ENCODE measurements at regions not wholly inside any gene's neighbourhood (a gene's known extent, or its start where the extent isn't known, plus 50 kb on each side); places are given as distances from the start of the nearest gene placed in this dataset.
A peak's percentile ranks its signal among the peaks of the same experiment; 100 is the strongest.

DNA sequence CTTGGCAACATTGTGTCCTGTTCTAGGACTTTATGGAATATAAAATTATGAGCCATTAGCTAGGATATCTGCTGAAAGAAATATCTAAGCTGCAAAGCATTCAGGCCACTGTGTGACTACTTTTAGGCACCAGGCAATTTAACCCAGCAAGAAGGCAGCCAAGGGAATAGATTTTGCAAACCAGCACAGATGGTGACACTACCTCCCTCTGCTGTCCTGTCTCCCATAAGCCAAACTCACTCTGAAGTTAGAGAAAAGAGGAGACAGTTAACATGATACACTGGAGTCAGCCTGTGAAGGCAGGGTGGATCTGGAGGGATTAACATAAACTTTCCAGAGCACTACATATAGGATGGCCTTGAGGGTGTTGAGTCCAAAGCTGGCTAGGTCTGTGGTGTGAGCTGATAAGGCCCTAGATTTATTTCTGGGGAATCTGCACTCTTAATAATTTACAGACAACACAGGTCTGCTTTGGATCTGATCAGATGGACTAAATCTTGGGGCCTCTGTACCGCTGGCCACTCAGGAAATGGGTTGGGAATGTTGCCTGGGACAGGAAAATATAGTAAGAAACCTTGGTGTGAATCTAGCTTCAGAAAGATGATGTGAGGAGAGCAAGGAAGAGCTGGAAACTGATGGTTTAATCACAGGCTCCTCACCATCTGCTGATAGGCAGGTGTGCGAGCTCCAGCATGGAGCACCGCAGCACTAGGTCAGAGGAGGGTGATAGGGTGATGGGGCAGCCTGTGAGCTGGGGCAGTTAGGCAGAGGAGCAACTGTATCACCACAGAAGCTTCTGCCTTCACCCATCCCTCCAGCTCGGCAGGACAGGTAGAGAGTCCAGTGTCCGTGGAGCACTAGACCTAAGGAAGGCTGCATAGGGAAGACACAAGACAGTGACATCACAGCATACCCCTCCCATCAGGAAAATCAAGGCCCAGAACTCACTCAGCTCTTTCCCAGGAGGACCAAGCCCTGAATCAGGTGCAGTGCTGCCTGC is 229.9 kb upstream of the PRSS1 start:
- Histone ChIP-seq H4K20me1 (ENCODE audit: insufficient read depth) (no peaks in the 10 kb centered on the region), H2AFZ (ENCODE audit: low read depth, low read length, poor library complexity, severe bottlenecking) (no peak overlapping the region), H3K9me2 (ENCODE audit: insufficient read depth) (no peaks in the 10 kb centered on the region), H3K27ac (ENCODE audit: low read depth, low read length) (no peak overlapping the region), H3K4me1 (ENCODE audit: control insufficient read depth in 1 of 2, insufficient read depth in 2 of 2, low read length in 2 of 2) (peaks cover 0 to 8% of the 10 kb centered on the region in 2 experiments; a peak in 2 of 4 replicates), H3K79me2 (ENCODE audit: insufficient read depth, low read length) (no peaks in the 10 kb centered on the region), H3K4me2 (ENCODE audit: low read length) (no peak overlapping the region), H3K36me3 (ENCODE audit: control insufficient read depth in 1 of 2, insufficient read depth in 2 of 2, low read length in 2 of 2) (no peaks in the 10 kb centered on the region), H3K9me3 (ENCODE audit: control insufficient read depth in 1 of 2, insufficient read depth in 1 of 2, low read depth in 1 of 2, low read length in 2 of 2) (no peaks in the 10 kb centered on the region), H3K9ac (ENCODE audit: low read length) (no peak overlapping the region), H3K4me3 (replicated peaks in 1 of 2; ENCODE audit: low read depth in 1 of 2, low read length in 2 of 2) (no peak overlapping the region), H3K27me3 (ENCODE audit: insufficient read depth, low read length) (no peaks in the 10 kb centered on the region)
- no peak for ATAC-seq
- BruUV-seq (replicated peaks) = no TSS peak
- RAD21 ChIA-PET (ENCODE audit: low non-redundant PET in 1 of 2, low total read pairs in 2 of 2, uncharacterized antibody in 2 of 2, unreplicated experiment in 2 of 2) = no interaction called here
- intact Hi-C loops (cut with micrococcal nuclease) = loop anchor here (5.0 kb wide), 1 partner anchor 263 kb away; no protein-coding TSS in a partner anchor
- TF ChIP-seq, protein P1, sequence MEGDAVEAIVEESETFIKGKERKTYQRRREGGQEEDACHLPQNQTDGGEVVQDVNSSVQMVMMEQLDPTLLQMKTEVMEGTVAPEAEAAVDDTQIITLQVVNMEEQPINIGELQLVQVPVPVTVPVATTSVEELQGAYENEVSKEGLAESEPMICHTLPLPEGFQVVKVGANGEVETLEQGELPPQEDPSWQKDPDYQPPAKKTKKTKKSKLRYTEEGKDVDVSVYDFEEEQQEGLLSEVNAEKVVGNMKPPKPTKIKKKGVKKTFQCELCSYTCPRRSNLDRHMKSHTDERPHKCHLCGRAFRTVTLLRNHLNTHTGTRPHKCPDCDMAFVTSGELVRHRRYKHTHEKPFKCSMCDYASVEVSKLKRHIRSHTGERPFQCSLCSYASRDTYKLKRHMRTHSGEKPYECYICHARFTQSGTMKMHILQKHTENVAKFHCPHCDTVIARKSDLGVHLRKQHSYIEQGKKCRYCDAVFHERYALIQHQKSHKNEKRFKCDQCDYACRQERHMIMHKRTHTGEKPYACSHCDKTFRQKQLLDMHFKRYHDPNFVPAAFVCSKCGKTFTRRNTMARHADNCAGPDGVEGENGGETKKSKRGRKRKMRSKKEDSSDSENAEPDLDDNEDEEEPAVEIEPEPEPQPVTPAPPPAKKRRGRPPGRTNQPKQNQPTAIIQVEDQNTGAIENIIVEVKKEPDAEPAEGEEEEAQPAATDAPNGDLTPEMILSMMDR (IDR thresholded peaks at IDR 0.05 in 2 of 3, conservative IDR thresholded peaks at IDR 0.05 in 1 of 3; ENCODE audit: borderline replicate concordance in 1 of 3, insufficient read depth in 1 of 3, low read depth in 2 of 3, low read length in 2 of 3) = peak in 1 of 3 experiments; percentile 12; a peak in 1 of 6 replicates
- TF ChIP-seq ELF1 (IDR thresholded peaks at IDR 0.05; ENCODE audit: borderline replicate concordance, low read depth) (no peak), RAD21 (IDR thresholded peaks at IDR 0.05; ENCODE audit: low read depth) (0 out of 2 replicates have a peak, but pooled peaks have one; percentile 25)
- DNase-seq (ENCODE audit: low read depth, low spot score) = no peak
- POLR2A ChIA-PET = no interaction called here
- CTCF ChIA-PET = interaction anchor here (0.8 to 1.5 kb wide), 7 partner anchors 15 to 264 kb away, joined by 3 to 6 read pairs (median 4); no protein-coding TSS in a partner anchor

Measured in HCT116 (cell line).